22Rv1 (cell line): ENCODE measurements at regions not wholly inside any gene's neighbourhood (a gene's known extent, or its start where the extent isn't known, plus 50 kb on each side); places are given as distances from the start of the nearest gene placed in this dataset.

Experiments
- ZFX ChIP-seq: fragments of 450-650 bp; IDR thresholded peaks from 2 replicates; pipeline ENCODE4 v1.6.1; 2017; ENCODE audit warnings: antibody characterized with exemption, borderline replicate concordance
- TF ChIP-seq, protein P1 (sequence below): fragments of 450-650 bp; IDR thresholded peaks from 2 replicates; pipeline ENCODE4 v1.5.1; 2017; ENCODE audit warnings: mild to moderate bottlenecking

GRCh38 chr6:44668976-44669934 lies 281.7 kb downstream of the CDC5L start:
- TF ChIP-seq, protein P1, sequence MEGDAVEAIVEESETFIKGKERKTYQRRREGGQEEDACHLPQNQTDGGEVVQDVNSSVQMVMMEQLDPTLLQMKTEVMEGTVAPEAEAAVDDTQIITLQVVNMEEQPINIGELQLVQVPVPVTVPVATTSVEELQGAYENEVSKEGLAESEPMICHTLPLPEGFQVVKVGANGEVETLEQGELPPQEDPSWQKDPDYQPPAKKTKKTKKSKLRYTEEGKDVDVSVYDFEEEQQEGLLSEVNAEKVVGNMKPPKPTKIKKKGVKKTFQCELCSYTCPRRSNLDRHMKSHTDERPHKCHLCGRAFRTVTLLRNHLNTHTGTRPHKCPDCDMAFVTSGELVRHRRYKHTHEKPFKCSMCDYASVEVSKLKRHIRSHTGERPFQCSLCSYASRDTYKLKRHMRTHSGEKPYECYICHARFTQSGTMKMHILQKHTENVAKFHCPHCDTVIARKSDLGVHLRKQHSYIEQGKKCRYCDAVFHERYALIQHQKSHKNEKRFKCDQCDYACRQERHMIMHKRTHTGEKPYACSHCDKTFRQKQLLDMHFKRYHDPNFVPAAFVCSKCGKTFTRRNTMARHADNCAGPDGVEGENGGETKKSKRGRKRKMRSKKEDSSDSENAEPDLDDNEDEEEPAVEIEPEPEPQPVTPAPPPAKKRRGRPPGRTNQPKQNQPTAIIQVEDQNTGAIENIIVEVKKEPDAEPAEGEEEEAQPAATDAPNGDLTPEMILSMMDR, result no peak
- TF ChIP-seq ZFX, result no peak
